Adrenal gland (tissue), 5 donors: ENCODE measurements at regions not wholly inside any gene's neighbourhood (a gene's known extent, or its start where the extent isn't known, plus 50 kb on each side); places are given as distances from the start of the nearest gene placed in this dataset.

Experiments
- CTCF ChIP-seq, 6 experiments: fragments of 450-650 bp in 4 of 6; fragments of 200-600 bp in 2 of 6; sonication (generic) in 1 of 6; IDR thresholded peaks; 1 replicate in 5 of 6; 2 replicates in 1 of 6; pipeline versions ENCODE4 v1.5.1 to v1.8.0; 2016 to 2021; ENCODE audit warnings: antibody characterized with exemption in 6 of 6, mild to moderate bottlenecking in 2 of 6, moderate library complexity in 1 of 6
- POLR2A ChIP-seq, 2 donors: fragments of 450-650 bp; IDR thresholded peaks; one replicate each; pipeline ENCODE4 v1.6.1; 2017; ENCODE audit warnings: antibody characterized with exemption in 2 of 2, mild to moderate bottlenecking in 2 of 2, moderate library complexity in 1 of 2
- donor health status: DM: no; HTN: no; CAD: no.

GRCh38 chr22:34239421-34239820 lies 319.1 kb upstream of the LARGE1 start:
- no peak for TF ChIP-seq POLR2A (IDR thresholded peaks at IDR 0.05)
- TF ChIP-seq CTCF (IDR thresholded peaks at IDR 0.05) = no peak
